ENCODE measurements at regions not wholly inside any gene's neighbourhood (a gene's known extent, or its start where the extent isn't known, plus 50 kb on each side); places are given as distances from the start of the nearest gene placed in this dataset.

DNA sequence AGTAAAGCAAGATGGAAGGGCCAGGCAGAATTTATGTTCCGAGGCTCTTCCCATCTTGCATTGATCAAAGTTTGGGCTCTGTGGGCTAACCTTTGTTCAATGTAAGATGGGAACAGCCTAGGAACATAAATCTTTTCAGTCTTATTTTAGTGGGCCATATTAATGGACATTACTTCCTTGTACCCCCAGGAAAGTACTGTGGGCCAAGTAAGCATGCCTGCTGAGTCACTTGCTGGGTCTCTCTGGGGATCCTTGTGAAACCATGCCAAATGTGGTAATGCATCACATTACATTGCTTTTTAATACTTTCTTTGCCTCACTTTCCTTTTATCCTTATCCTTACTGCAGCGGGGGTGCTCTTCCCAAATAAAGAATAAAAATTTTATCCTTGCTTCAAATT is 349.5 kb upstream of the POU1F1 start:
- Histone ChIP-seq H3K27ac (ENCODE audit: low read depth in 1 of 2, low read length in 2 of 2) (no peak overlapping the region), H3K4me1 (ENCODE audit: insufficient read depth, low read length) (no peaks in the 10 kb centered on the region), H3K4me3 (ENCODE audit: low read length) (no peak overlapping the region), H3K27me3 (ENCODE audit: control insufficient read depth in 1 of 2, insufficient read depth in 2 of 2, low read length in 2 of 2) (no peaks in the 10 kb centered on the region), H3K36me3 (ENCODE audit: insufficient read depth, low read length) (no peaks in the 10 kb centered on the region), H3K9me3 (ENCODE audit: control insufficient read depth in 1 of 2, insufficient read depth in 1 of 2, low read length in 2 of 2) (peaks cover 0 to 5% of the 10 kb centered on the region in 2 experiments)
- DNase-seq: no peak
- TF ChIP-seq, protein P1, sequence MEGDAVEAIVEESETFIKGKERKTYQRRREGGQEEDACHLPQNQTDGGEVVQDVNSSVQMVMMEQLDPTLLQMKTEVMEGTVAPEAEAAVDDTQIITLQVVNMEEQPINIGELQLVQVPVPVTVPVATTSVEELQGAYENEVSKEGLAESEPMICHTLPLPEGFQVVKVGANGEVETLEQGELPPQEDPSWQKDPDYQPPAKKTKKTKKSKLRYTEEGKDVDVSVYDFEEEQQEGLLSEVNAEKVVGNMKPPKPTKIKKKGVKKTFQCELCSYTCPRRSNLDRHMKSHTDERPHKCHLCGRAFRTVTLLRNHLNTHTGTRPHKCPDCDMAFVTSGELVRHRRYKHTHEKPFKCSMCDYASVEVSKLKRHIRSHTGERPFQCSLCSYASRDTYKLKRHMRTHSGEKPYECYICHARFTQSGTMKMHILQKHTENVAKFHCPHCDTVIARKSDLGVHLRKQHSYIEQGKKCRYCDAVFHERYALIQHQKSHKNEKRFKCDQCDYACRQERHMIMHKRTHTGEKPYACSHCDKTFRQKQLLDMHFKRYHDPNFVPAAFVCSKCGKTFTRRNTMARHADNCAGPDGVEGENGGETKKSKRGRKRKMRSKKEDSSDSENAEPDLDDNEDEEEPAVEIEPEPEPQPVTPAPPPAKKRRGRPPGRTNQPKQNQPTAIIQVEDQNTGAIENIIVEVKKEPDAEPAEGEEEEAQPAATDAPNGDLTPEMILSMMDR (IDR thresholded peaks at IDR 0.05): no peak
- no peak overlapping the region for H3K27ac Mint-ChIP-seq
- peaks cover 4% of the 10 kb centered on the region for H3K9me3 Mint-ChIP-seq
- ChIA-PET CTCF (no interaction called here), POLR2A (no interaction called here)
- H3K4me3 Mint-ChIP-seq: no peak overlapping the region
- H3K27me3 Mint-ChIP-seq: no peaks in the 10 kb centered on the region
- H3K4me1 Mint-ChIP-seq (ENCODE audit: low read depth): no peaks in the 10 kb centered on the region
- intact Hi-C loops (cut with DNase I, micrococcal nuclease): no loop called here
- no peak for ATAC-seq (ENCODE audit: poor library complexity)
- H3K36me3 Mint-ChIP-seq (ENCODE audit: low read depth): no peaks in the 10 kb centered on the region

DNA sequence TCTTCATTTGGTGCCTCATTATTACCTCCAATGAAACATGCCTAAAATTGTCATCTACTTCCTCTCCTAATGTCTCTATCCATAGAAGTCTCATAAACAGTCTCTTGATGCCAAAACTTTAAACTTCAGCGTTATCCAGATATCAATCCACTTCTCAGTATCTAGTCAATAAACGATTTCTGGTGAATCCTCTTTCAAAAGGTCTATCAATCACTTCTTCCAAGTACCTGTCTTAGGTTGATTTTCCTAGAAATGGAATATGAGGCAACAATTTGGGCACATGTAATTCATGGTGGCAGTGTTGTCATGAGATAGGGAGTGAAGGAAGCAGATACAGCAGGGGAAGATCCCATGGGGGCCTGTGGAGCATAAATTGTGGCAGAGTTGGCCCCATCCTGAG is 348.5 kb upstream of the POU1F1 start:
- POLR2A ChIA-PET: no interaction called here
- H3K27ac Mint-ChIP-seq: no peak overlapping the region

GRCh38 chr3:87621667-87622066 is 345.3 kb upstream of the POU1F1 start:
- Mint-ChIP-seq H3K27me3 (no peaks in the 10 kb centered on the region), H3K27ac (no peak overlapping the region), H3K4me1 (ENCODE audit: low read depth) (no peaks in the 10 kb centered on the region), H3K4me3 (no peak overlapping the region), H3K36me3 (ENCODE audit: low read depth) (no peaks in the 10 kb centered on the region), H3K9me3 (peaks cover 4% of the 10 kb centered on the region)
- DNase-seq (no peak), ATAC-seq (ENCODE audit: poor library complexity) (no peak)
- no peak overlapping the region for H3K27ac ChIP-seq (ENCODE audit: low read depth in 1 of 2, low read length in 2 of 2)
- no peak overlapping the region for H3K4me3 ChIP-seq (ENCODE audit: low read length)
- H3K4me1 ChIP-seq (ENCODE audit: insufficient read depth, low read length): no peaks in the 10 kb centered on the region
- ChIA-PET POLR2A (no interaction called here), CTCF (no interaction called here)
- TF ChIP-seq, protein P1 (IDR thresholded peaks at IDR 0.05): no peak
- no peaks in the 10 kb centered on the region for H3K27me3 ChIP-seq (ENCODE audit: control insufficient read depth in 1 of 2, insufficient read depth in 2 of 2, low read length in 2 of 2)
- H3K36me3 ChIP-seq (ENCODE audit: insufficient read depth, low read length): no peaks in the 10 kb centered on the region
- no peaks in the 10 kb centered on the region for H3K9me3 ChIP-seq (ENCODE audit: control insufficient read depth in 1 of 2, insufficient read depth in 1 of 2, low read length in 2 of 2)
- intact Hi-C loops (cut with DNase I, micrococcal nuclease): no loop called here

More for the DNA sequence above, 348.5 kb upstream of the POU1F1 start:
- Histone ChIP-seq H3K4me1 (ENCODE audit: insufficient read depth, low read length) (no peaks in the 10 kb centered on the region), H3K4me3 (ENCODE audit: low read length) (no peak overlapping the region), H3K9me3 (ENCODE audit: control insufficient read depth in 1 of 2, insufficient read depth in 1 of 2, low read length in 2 of 2) (peaks cover 0 to 5% of the 10 kb centered on the region in 2 experiments), H3K27me3 (ENCODE audit: control insufficient read depth in 1 of 2, insufficient read depth in 2 of 2, low read length in 2 of 2) (no peaks in the 10 kb centered on the region), H3K36me3 (ENCODE audit: insufficient read depth, low read length) (no peaks in the 10 kb centered on the region), H3K27ac (ENCODE audit: low read depth in 1 of 2, low read length in 2 of 2) (no peak overlapping the region)
- DNase-seq (no peak), ATAC-seq (ENCODE audit: poor library complexity) (no peak)
- no peaks in the 10 kb centered on the region for H3K4me1 Mint-ChIP-seq (ENCODE audit: low read depth)
- CTCF ChIA-PET: no interaction called here
- no peaks in the 10 kb centered on the region for H3K36me3 Mint-ChIP-seq (ENCODE audit: low read depth)
- no peaks in the 10 kb centered on the region for H3K27me3 Mint-ChIP-seq
- peaks cover 4% of the 10 kb centered on the region for H3K9me3 Mint-ChIP-seq
- intact Hi-C loops (cut with DNase I, micrococcal nuclease): no loop called here
- TF ChIP-seq, protein P1 (IDR thresholded peaks at IDR 0.05): no peak
- no peak overlapping the region for H3K4me3 Mint-ChIP-seq

Data from CD4-positive, alpha-beta T cell (primary cell).